NCI-H2107 treated with DMSO at 0.1 percent for 48 hours (cell line): ENCODE measurements at regions not wholly inside any gene's neighbourhood (a gene's known extent, or its start where the extent isn't known, plus 50 kb on each side); places are given as distances from the start of the nearest gene placed in this dataset.
"Not testable (repeated sequence)": the region's sequence is repeated elsewhere in the genome, so short reads cannot be mapped to it uniquely, and the experiment has no call there.

Experiments used
- DNase-seq: peaks from one replicate; lab custom pipeline; 2025; ENCODE audit not compliant: unreplicated experiment; lab: John Stamatoyannopoulos, UW

GRCh38 chr11:123344790-123345357 is 85.2 kb upstream of the GRAMD1B start:
- DNase-seq, result peak; percentile 39

- not testable (repeated sequence) for DNase-seq
These were observed 85.9 kb upstream of the GRAMD1B start for GRCh38 chr11:123344188-123344587.

GRCh38 chr11:123338997-123339752 is 90.9 kb upstream of the GRAMD1B start:
- no peak for DNase-seq

- DNase-seq, result no peak
These were observed 91.7 kb upstream of the GRAMD1B start for GRCh38 chr11:123338266-123338800.

GRCh38 chr11:123334925-123335324 is 95.1 kb upstream of the GRAMD1B start:
- DNase-seq, result no peak

GRCh38 chr11:123332577-123332976 is 97.5 kb upstream of the GRAMD1B start:
- DNase-seq, result not testable (repeated sequence)

GRCh38 chr11:123330948-123331347 is 99.1 kb upstream of the GRAMD1B start:
- no peak for DNase-seq

DNA sequence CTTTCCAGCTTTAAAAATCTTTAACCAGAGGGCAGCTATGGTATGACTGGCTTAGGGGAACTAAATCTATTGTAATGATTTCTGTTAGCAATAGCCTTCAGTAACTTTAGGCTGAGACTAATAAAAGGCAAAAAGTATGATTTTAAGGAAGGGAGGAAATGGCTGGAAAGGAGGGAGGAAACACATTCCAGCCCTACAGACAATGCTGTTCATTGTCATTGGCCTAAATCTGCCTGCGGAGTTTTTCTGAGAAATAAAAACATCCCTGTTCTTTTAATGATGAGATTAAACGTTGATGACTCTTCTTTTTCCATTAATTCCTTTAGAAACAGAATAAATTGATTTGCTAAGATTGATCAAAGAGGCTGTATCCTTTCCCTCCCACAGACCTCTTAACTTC is 99.6 kb upstream of the GRAMD1B start:
- no peak for DNase-seq

DNA sequence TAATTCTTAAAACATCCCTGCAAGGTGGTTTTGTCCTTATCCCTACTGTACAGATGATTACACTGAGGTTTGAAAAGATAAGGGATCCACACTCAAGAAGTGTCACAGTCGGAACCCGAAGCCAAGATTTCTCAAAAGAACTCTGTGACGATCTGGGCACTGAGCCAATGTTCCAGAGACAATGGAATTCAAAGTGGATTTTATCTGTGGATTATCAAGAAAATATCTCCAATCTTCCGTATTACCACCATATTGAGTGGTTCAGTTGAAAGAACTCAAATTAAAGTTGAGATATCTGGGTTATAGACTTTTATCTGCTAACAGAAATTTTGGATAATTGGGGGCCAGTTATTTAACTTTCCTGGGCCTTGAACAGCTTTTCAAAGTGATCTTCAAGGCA is 100.0 kb upstream of the GRAMD1B start:
- DNase-seq, result no peak

- DNase-seq, result no peak
These were observed 101.7 kb upstream of the GRAMD1B start for GRCh38 chr11:123328281-123328867.

DNA sequence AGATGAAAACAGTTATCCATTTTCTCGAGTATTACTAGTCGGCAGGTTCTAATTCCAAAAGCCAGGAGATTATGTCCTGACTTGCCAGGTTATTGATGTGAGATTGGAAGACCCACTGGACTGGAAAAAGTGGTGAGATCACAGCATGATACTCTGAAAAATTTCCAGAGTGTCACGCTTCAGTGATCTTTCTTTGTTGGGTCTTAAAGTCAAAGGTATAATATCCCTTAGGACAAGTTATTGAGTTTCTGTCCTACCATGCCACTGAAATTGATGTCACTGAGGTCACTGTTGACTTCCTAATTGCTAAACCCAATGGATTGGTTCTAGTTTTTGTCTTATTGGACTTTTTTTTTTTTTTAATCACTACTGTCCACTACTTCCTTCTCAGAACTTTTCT is 104.5 kb upstream of the GRAMD1B start:
- no peak for DNase-seq

DNA sequence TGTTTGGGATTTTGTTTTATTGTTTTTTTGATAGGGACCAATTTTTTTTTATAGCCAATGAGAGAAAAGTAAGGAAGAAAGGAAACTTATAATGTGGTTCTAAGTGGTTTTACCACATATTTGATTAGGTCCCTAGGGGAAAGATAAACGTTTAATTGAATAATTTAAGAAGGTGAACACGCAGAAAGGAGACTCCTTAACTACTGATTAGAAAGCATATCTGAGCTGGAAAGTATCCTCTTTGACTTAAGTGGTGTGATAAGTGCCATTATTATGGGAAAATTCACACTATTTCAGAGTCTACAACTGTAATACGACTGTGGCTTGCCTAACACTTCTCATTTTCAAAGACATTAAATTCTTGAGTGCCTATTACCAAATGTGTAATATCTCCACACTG is 106.5 kb upstream of the GRAMD1B start:
- peak; percentile 77 for DNase-seq

GRCh38 chr11:123321636-123322035 is 108.4 kb upstream of the GRAMD1B start:
- DNase-seq, result no peak

- DNase-seq, result no peak
These were observed 111.4 kb upstream of the GRAMD1B start for GRCh38 chr11:123318623-123319022.

GRCh38 chr11:123318132-123318531 is 111.9 kb upstream of the GRAMD1B start:
- DNase-seq, result not testable (repeated sequence)

GRCh38 chr11:123316003-123316402 is 114.1 kb upstream of the GRAMD1B start:
- DNase-seq, result no peak

- no peak for DNase-seq
These were observed 115.1 kb upstream of the GRAMD1B start for GRCh38 chr11:123314972-123315371.

DNA sequence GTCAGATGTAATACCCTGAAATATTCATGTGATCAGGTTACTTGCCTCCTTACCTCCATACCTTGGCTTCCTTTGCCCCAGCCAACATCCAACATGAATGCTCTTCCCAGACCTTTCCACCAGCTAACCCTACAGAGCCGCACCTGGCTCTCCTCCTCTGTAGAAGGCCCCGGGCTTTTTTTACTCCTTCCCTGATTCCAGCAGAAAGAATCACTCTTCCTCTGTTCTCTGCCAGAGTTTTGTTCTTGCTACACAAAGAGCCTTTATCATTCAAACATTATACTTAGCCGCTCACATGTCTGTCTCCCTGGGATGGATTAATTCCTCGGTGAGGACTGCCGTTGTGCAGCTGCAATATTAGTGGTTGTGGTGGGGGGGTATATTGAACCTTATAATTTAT is 116.8 kb upstream of the GRAMD1B start:
- no peak for DNase-seq

DNA sequence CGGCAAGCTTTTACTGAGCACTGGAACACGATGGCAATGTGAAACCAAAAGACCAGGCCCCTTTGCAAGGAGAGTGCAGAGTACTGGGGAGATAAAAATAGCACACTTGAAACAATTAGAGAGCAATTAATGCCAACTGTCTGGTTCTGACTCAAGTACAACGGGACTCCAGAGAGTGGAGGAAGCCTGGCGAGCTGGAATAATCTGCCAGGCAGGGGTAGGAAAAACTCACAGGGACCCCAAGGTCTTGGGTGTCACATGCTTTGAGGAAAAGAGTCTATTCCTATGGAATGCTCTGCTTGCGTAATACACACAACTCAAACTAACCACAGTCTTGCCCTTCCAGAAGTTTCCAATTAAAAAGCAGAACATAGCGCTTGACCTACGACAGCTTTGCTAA is 113.0 kb upstream of the CLMP start:
- peak; percentile 82 for DNase-seq

GRCh38 chr11:123307276-123307675 is 112.2 kb upstream of the CLMP start:
- DNase-seq, result no peak

DNA sequence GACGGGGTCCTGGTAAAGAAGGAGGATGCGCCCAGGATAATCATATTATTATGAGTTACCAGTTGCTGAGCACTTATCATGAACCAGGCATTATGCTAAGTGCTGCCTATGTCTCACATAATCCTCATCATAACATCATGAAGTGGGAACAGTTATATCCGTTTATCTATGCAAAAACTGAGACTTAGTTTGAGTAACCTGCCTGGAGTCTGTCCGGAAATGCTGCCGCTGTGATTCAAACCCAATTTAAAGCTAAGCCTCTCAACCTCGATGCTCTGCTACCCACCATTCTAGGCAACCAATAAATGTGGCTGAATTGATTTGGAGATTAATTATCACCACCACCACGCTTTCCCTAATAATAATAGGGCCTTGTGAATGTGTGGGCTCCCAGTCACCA is 111.5 kb upstream of the CLMP start:
- no peak for DNase-seq
